ENCODE measurements at regions not wholly inside any gene's neighbourhood (a gene's known extent, or its start where the extent isn't known, plus 50 kb on each side); places are given as distances from the start of the nearest gene placed in this dataset.
"Not testable (repeated sequence)": the region's sequence is repeated elsewhere in the genome, so short reads cannot be mapped to it uniquely, and the experiment has no call there.

- DNase-seq (ENCODE audit: extremely low read depth, low read depth) = no peak
Measured at GRCh38 chr18:51569561-51569960, 372.1 kb upstream of the MEX3C start.

- not testable (repeated sequence) for DNase-seq (ENCODE audit: extremely low read depth, low read depth)
Measured at GRCh38 chr18:51570071-51570470, 372.6 kb upstream of the MEX3C start.

GRCh38 chr18:51573886-51574285 lies 376.4 kb upstream of the MEX3C start:
- DNase-seq (ENCODE audit: extremely low read depth, low read depth) = not testable (repeated sequence)

- DNase-seq (ENCODE audit: extremely low read depth, low read depth) = no peak
Measured at GRCh38 chr18:51575171-51575570, 377.7 kb upstream of the MEX3C start.

GRCh38 chr18:51578406-51578980 lies 381.0 kb upstream of the MEX3C start:
- DNase-seq (ENCODE audit: extremely low read depth, low read depth) = no peak

- DNase-seq (ENCODE audit: extremely low read depth, low read depth) = no peak
Measured at GRCh38 chr18:51580580-51580979, 383.1 kb upstream of the MEX3C start.

- DNase-seq (ENCODE audit: extremely low read depth, low read depth) = no peak
Measured at GRCh38 chr18:51582551-51582950, 385.1 kb upstream of the MEX3C start.

GRCh38 chr18:51588616-51589015 lies 391.1 kb upstream of the MEX3C start:
- DNase-seq (ENCODE audit: extremely low read depth, low read depth) = no peak

- no peak for DNase-seq (ENCODE audit: extremely low read depth, low read depth)
Measured at GRCh38 chr18:51593931-51594330, 396.4 kb upstream of the MEX3C start.

- no peak for DNase-seq (ENCODE audit: extremely low read depth, low read depth)
Measured at GRCh38 chr18:51603111-51603510, 405.6 kb upstream of the MEX3C start.

GRCh38 chr18:51603551-51603950 lies 406.1 kb upstream of the MEX3C start:
- DNase-seq (ENCODE audit: extremely low read depth, low read depth) = no peak

GRCh38 chr18:51610481-51610880 lies 413.0 kb upstream of the MEX3C start:
- DNase-seq (ENCODE audit: extremely low read depth, low read depth) = no peak

GRCh38 chr18:51611326-51611725 lies 413.8 kb upstream of the MEX3C start:
- no peak for DNase-seq (ENCODE audit: extremely low read depth, low read depth)

GRCh38 chr18:51614033-51614432 lies 416.6 kb upstream of the MEX3C start:
- DNase-seq (ENCODE audit: extremely low read depth, low read depth) = peak; percentile 82

- DNase-seq (ENCODE audit: extremely low read depth, low read depth) = no peak
Measured at GRCh38 chr18:51614967-51615571, 417.6 kb upstream of the MEX3C start.

- DNase-seq (ENCODE audit: extremely low read depth, low read depth) = no peak
Measured at GRCh38 chr18:51617167-51617566, 419.7 kb upstream of the MEX3C start.

- no peak for DNase-seq (ENCODE audit: extremely low read depth, low read depth)
Measured at GRCh38 chr18:51617572-51618260, 420.2 kb upstream of the MEX3C start.

GRCh38 chr18:51619283-51619682 lies 421.8 kb upstream of the MEX3C start:
- no peak for DNase-seq (ENCODE audit: extremely low read depth, low read depth)

- DNase-seq (ENCODE audit: extremely low read depth, low read depth) = peak; percentile 34
Measured at GRCh38 chr18:51621113-51621863, 423.8 kb upstream of the MEX3C start.

- no peak for DNase-seq (ENCODE audit: extremely low read depth, low read depth)
Measured at GRCh38 chr18:51621864-51622160, 424.3 kb upstream of the MEX3C start.

- DNase-seq (ENCODE audit: extremely low read depth, low read depth) = no peak
Measured at GRCh38 chr18:51622702-51623101, 425.2 kb upstream of the MEX3C start.

GRCh38 chr18:51623653-51624052 lies 426.2 kb upstream of the MEX3C start:
- DNase-seq (ENCODE audit: extremely low read depth, low read depth) = no peak

Data from NCI-H460 (cell line).